ENCODE measurements at regions not wholly inside any gene's neighbourhood (a gene's known extent, or its start where the extent isn't known, plus 50 kb on each side); places are given as distances from the start of the nearest gene placed in this dataset.

DNA sequence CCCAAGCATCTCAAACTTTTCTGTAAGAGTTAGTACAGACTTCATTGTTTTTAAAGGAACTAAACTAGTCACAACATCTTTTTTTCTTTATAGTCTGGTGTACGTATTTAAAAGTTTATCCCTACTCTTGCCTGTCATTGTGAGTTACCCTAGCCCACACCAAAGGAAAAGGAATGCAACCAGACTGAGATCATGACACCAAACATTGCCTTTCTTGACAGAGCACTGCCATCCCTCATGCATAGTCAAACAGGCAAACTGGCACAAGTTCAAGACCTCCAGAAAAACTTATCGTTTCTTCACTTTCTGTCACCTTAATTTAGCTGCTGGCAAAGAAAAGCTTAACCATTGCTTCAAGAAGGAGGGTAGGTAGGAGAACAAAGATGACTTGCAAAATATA, 448.4 kb upstream of the MANEA start:
- no peak overlapping the region for H3K9ac ChIP-seq (ENCODE audit: low read depth, low read length)
- H2AFZ ChIP-seq (replicated peaks; ENCODE audit: low read length, poor library complexity) = no peak overlapping the region
- H3K9me1 ChIP-seq (ENCODE audit: insufficient read depth, low read length) = no peaks in the 10 kb centered on the region
- no peak overlapping the region for H2AK5ac ChIP-seq (ENCODE audit: low read depth, low read length)
- H3K23ac ChIP-seq (ENCODE audit: low read depth, low read length) = no peak overlapping the region
- no peak overlapping the region for H4K8ac ChIP-seq (ENCODE audit: low read depth in 2 of 2, low read length in 2 of 2)
- H3K4me2 ChIP-seq (ENCODE audit: low read depth, low read length) = no peak overlapping the region
- BruUV-seq (replicated peaks) = no TSS peak
- POLR2A ChIA-PET (ENCODE audit: unreplicated experiment) = no interaction called here
- H3K14ac ChIP-seq (replicated peaks; ENCODE audit: low read depth, low read length) = no peak overlapping the region
- no peaks in the 10 kb centered on the region for H3K27me3 ChIP-seq (ENCODE audit: control insufficient read depth, insufficient read depth, low read length)
- no peak for ATAC-seq (ENCODE audit: low read depth)
- H3K56ac ChIP-seq (ENCODE audit: extremely low read depth, insufficient read depth, low read length) = no peak overlapping the region
- no peak overlapping the region for H2BK5ac ChIP-seq (ENCODE audit: low read depth, low read length, poor library complexity, severe bottlenecking)
- no peak overlapping the region for H4K91ac ChIP-seq (ENCODE audit: insufficient read depth, low read depth, low read length)
- no peak overlapping the region for H3K4ac ChIP-seq (ENCODE audit: low read depth, low read length)
- WGBS, 2 experiments (ENCODE audit: extremely low coverage in 2 of 2, insufficient read length in 1 of 2) = no CpG with 5 or more reads among the region's 2 CpGs
- no peak overlapping the region for H2AK9ac ChIP-seq (replicated peaks; ENCODE audit: low read depth, low read length, poor library complexity)
- no peaks in the 10 kb centered on the region for H3K4me1 ChIP-seq (ENCODE audit: control insufficient read depth, insufficient read depth, low read length)
- H4K20me1 ChIP-seq (ENCODE audit: insufficient read depth, low read length) = no peaks in the 10 kb centered on the region
- intact Hi-C loops (cut with micrococcal nuclease) (no loop called here), in situ Hi-C loops (cut with MboI; ENCODE audit: low sequenced_read_pairs) (no loop called here), dilution Hi-C loops (cut with HindIII; ENCODE audit: low sequenced_read_pairs, unreplicated experiment) (no loop called here)
- H2BK120ac ChIP-seq (ENCODE audit: low read depth, low read length) = no peak overlapping the region
- no peak overlapping the region for H4K5ac ChIP-seq (ENCODE audit: low read depth, low read length)
- no peaks in the 10 kb centered on the region for H3K9me3 ChIP-seq (ENCODE audit: control insufficient read depth, insufficient read depth, low read length)
- H3K4me3 ChIP-seq (ENCODE audit: insufficient read depth, low read depth, low read length) = no peak overlapping the region
- H2BK15ac ChIP-seq (ENCODE audit: low read depth, low read length) = no peak overlapping the region
- H3K18ac ChIP-seq (ENCODE audit: low read depth, low read length) = no peak overlapping the region
- TF ChIP-seq MAZ (IDR thresholded peaks at IDR 0.05; ENCODE audit: borderline replicate concordance, low read depth, low read length) = no peak
- no peak for TF ChIP-seq MXI1 (IDR thresholded peaks at IDR 0.05; ENCODE audit: borderline replicate concordance, low read depth, low read length)
- TF ChIP-seq, protein P1, sequence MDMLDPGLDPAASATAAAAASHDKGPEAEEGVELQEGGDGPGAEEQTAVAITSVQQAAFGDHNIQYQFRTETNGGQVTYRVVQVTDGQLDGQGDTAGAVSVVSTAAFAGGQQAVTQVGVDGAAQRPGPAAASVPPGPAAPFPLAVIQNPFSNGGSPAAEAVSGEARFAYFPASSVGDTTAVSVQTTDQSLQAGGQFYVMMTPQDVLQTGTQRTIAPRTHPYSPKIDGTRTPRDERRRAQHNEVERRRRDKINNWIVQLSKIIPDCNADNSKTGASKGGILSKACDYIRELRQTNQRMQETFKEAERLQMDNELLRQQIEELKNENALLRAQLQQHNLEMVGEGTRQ (IDR thresholded peaks at IDR 0.05; ENCODE audit: low read depth, low read length) = no peak
- TF ChIP-seq, protein P2, sequence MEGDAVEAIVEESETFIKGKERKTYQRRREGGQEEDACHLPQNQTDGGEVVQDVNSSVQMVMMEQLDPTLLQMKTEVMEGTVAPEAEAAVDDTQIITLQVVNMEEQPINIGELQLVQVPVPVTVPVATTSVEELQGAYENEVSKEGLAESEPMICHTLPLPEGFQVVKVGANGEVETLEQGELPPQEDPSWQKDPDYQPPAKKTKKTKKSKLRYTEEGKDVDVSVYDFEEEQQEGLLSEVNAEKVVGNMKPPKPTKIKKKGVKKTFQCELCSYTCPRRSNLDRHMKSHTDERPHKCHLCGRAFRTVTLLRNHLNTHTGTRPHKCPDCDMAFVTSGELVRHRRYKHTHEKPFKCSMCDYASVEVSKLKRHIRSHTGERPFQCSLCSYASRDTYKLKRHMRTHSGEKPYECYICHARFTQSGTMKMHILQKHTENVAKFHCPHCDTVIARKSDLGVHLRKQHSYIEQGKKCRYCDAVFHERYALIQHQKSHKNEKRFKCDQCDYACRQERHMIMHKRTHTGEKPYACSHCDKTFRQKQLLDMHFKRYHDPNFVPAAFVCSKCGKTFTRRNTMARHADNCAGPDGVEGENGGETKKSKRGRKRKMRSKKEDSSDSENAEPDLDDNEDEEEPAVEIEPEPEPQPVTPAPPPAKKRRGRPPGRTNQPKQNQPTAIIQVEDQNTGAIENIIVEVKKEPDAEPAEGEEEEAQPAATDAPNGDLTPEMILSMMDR (conservative IDR thresholded peaks at IDR 0.05; ENCODE audit: low read depth, low read length) = no peak
- TF ChIP-seq NFE2L2 (IDR thresholded peaks at IDR 0.05; ENCODE audit: low read depth, low read length) = no peak; the same call in 1 of the 2 replicates
- TF ChIP-seq RCOR1 (IDR thresholded peaks at IDR 0.05; ENCODE audit: insufficient replicate concordance, low read length) = no peak
- TF ChIP-seq RFX5 (IDR thresholded peaks at IDR 0.05; ENCODE audit: low read depth, low read length) = no peak
- TF ChIP-seq RAD21 (IDR thresholded peaks at IDR 0.05; ENCODE audit: low read length) = no peak
- TF ChIP-seq CEBPB (IDR thresholded peaks at IDR 0.05; ENCODE audit: low read depth, low read length) = no peak
- no peak for TF ChIP-seq MAFK (IDR thresholded peaks at IDR 0.05; ENCODE audit: low read depth, low read length)
- no peak for TF ChIP-seq FOS (IDR thresholded peaks at IDR 0.05; ENCODE audit: low read depth, low read length)
- no peak for DNase-seq
- no peaks in the 10 kb centered on the region for H3K79me1 ChIP-seq (ENCODE audit: low read depth in 1 of 2, low read length in 2 of 2)
- no peaks in the 10 kb centered on the region for H3K36me3 ChIP-seq (ENCODE audit: control insufficient read depth, insufficient read depth, low read length)
- H3K27ac ChIP-seq (ENCODE audit: insufficient read depth, low read length) = no peak overlapping the region
- CTCF ChIA-PET = no interaction called here
- H2BK20ac ChIP-seq (ENCODE audit: low read depth, low read length) = no peak overlapping the region

Measured in IMR-90 (cell line).